DND-41 (cell line): ENCODE measurements at regions not wholly inside any gene's neighbourhood (a gene's known extent, or its start where the extent isn't known, plus 50 kb on each side); places are given as distances from the start of the nearest gene placed in this dataset.

Source experiments
- ATAC-seq: fragments of 200-7000 bp; cut with Tn5 transposase; 3 replicates; pipeline ENCODE4 v1.9.1; 2021; ENCODE audit warnings: low read depth; ENCODE audit not compliant: insufficient read depth
- DNase-seq: peaks from one replicate; pipeline ENCODE4 v3.0.0-alpha.2; 2020
- H2AFZ ChIP-seq: 2 replicates; pipeline ENCODE4 v1.6.0; 2012; ENCODE audit warnings: low read depth, low read length
- H3K27ac ChIP-seq: 2 replicates; pipeline ENCODE4 v1.5.1; 2012; ENCODE audit warnings: low read length, inconsistent platforms
- H3K27me3 ChIP-seq: fragments of 200-600 bp; sonication (generic); 2 replicates; pipeline ENCODE4 v1.6.0; 2012; ENCODE audit warnings: low read length, mild to moderate bottlenecking, inconsistent platforms; ENCODE audit not compliant: insufficient read depth, poor library complexity
- H3K36me3 ChIP-seq: 2 replicates; pipeline ENCODE4 v1.5.1; 2012; ENCODE audit warnings: low read length, inconsistent platforms; ENCODE audit not compliant: insufficient read depth
- H3K4me1 ChIP-seq: 2 replicates; pipeline ENCODE4 v1.5.1; 2012; ENCODE audit warnings: mild to moderate bottlenecking, low read length; ENCODE audit not compliant: insufficient read depth
- H3K4me2 ChIP-seq: 2 replicates; pipeline ENCODE4 v1.6.0; 2012; ENCODE audit warnings: mild to moderate bottlenecking, moderate library complexity, low read length, inconsistent platforms; ENCODE audit not compliant: insufficient read depth
- H3K4me3 ChIP-seq, 2 experiments: fragments of 200-600 bp in 1 of 2; shearing (Covaris generic) in 1 of 2; 2 replicates each; pipeline ENCODE4 v1.5.1; 2012 to 2016; ENCODE audit warnings: inconsistent platforms in 2 of 2, low read length in 2 of 2, mild to moderate bottlenecking in 2 of 2, low read depth in 1 of 2, moderate library complexity in 1 of 2
- H3K79me2 ChIP-seq: 2 replicates; pipeline ENCODE4 v1.6.0; 2012; ENCODE audit warnings: low read length, inconsistent platforms; ENCODE audit not compliant: insufficient read depth
- H3K9ac ChIP-seq: 2 replicates; pipeline ENCODE4 v1.6.0; 2012; ENCODE audit warnings: low read depth, mild to moderate bottlenecking, inconsistent platforms, low read length, moderate library complexity
- H3K9me3 ChIP-seq: 2 replicates; pipeline ENCODE4 v1.5.1; 2012; ENCODE audit warnings: low read length, moderate library complexity, mild to moderate bottlenecking, inconsistent platforms; ENCODE audit not compliant: insufficient read depth, severe bottlenecking
- H4K20me1 ChIP-seq: 2 replicates; pipeline ENCODE4 v1.6.0; 2012; ENCODE audit warnings: low read length; ENCODE audit not compliant: insufficient read depth
- EZH2 ChIP-seq: IDR thresholded peaks from 3 replicates; pipeline ENCODE4 v1.6.1; 2012; ENCODE audit warnings: borderline replicate concordance, low read depth, mild to moderate bottlenecking, moderate library complexity, low read length, inconsistent platforms; ENCODE audit not compliant: severe bottlenecking
- TF ChIP-seq, protein P1 (sequence below): IDR thresholded peaks from 2 replicates; pipeline ENCODE4 v1.5.1; 2012; ENCODE audit warnings: borderline replicate concordance, low read length, moderate library complexity, mild to moderate bottlenecking; ENCODE audit not compliant: poor library complexity, severe bottlenecking; ENCODE audit errors: extremely low read depth

DNA sequence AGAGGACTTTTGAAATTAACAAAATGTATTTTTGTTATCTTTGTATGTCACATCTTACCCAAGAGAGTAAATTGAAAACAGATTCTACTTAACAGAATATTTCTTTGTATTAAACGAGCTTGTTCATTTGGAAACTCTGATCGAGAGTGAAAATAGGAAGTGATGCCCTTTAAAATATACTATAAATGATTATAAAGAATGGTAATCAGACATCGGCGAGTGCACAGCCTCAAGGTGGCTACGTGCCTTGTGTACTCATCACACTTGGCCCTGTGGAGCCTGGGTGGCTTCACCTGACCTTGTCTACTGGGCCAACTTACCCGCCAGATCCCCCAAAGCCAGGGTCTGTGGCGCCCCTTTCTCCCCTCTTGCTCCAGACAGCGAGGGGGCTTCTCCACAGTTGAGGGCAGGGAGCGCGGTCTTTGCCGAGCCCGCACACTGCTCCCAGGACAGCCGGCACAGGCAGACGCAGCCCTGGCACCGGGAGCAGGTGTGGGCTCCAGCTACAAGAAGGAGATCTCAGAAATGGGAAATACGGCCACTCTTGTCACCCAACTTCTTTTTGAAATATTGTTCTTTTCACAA, 243.2 kb downstream of the CEMIP2 start:
- DNase-seq (no peak), ATAC-seq (no peak)
- H3K27ac ChIP-seq = no peak overlapping the region
- H3K4me1 ChIP-seq = no peaks in the 10 kb centered on the region
- H3K27me3 ChIP-seq = no peaks in the 10 kb centered on the region
- H3K79me2 ChIP-seq = no peaks in the 10 kb centered on the region
- H3K4me3 ChIP-seq = no peak overlapping the region
- no peaks in the 10 kb centered on the region for H4K20me1 ChIP-seq
- no peak for TF ChIP-seq EZH2
- TF ChIP-seq, protein P1, sequence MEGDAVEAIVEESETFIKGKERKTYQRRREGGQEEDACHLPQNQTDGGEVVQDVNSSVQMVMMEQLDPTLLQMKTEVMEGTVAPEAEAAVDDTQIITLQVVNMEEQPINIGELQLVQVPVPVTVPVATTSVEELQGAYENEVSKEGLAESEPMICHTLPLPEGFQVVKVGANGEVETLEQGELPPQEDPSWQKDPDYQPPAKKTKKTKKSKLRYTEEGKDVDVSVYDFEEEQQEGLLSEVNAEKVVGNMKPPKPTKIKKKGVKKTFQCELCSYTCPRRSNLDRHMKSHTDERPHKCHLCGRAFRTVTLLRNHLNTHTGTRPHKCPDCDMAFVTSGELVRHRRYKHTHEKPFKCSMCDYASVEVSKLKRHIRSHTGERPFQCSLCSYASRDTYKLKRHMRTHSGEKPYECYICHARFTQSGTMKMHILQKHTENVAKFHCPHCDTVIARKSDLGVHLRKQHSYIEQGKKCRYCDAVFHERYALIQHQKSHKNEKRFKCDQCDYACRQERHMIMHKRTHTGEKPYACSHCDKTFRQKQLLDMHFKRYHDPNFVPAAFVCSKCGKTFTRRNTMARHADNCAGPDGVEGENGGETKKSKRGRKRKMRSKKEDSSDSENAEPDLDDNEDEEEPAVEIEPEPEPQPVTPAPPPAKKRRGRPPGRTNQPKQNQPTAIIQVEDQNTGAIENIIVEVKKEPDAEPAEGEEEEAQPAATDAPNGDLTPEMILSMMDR = no peak
- H2AFZ ChIP-seq = no peak overlapping the region
- H3K9ac ChIP-seq = no peak overlapping the region
- H3K4me2 ChIP-seq = no peak overlapping the region
- no peaks in the 10 kb centered on the region for H3K9me3 ChIP-seq
- no peaks in the 10 kb centered on the region for H3K36me3 ChIP-seq

DNA sequence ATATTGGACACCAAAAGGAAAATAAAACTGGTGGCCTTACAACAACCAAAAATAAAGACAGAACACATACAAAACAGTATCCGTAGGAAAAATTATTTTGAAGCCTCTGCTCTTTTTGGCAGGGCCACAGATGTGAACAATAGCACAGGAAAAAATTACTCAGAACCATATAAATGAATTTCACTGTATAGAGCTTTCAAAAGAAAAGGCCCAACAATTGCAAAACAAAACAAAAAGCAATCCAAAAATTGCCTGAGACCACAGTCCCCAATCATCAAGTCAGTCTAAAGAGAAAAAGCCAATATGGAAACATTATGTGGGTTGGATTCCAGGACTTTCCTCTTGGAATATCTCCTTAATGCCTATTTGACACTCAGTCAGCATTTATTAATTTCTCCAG, 243.8 kb downstream of the CEMIP2 start:
- ATAC-seq (no peak), DNase-seq (no peak)
- no peak for TF ChIP-seq EZH2
- TF ChIP-seq, protein P1 = no peak
- H3K36me3 ChIP-seq = no peaks in the 10 kb centered on the region
- no peak overlapping the region for H3K4me3 ChIP-seq
- H3K9ac ChIP-seq = no peak overlapping the region
- no peaks in the 10 kb centered on the region for H3K79me2 ChIP-seq
- no peaks in the 10 kb centered on the region for H3K4me1 ChIP-seq
- H3K27me3 ChIP-seq = peaks cover under 1% of the 10 kb centered on the region
- H2AFZ ChIP-seq = no peak overlapping the region
- no peaks in the 10 kb centered on the region for H4K20me1 ChIP-seq
- H3K9me3 ChIP-seq = no peaks in the 10 kb centered on the region
- H3K4me2 ChIP-seq = no peak overlapping the region
- no peak overlapping the region for H3K27ac ChIP-seq

DNA sequence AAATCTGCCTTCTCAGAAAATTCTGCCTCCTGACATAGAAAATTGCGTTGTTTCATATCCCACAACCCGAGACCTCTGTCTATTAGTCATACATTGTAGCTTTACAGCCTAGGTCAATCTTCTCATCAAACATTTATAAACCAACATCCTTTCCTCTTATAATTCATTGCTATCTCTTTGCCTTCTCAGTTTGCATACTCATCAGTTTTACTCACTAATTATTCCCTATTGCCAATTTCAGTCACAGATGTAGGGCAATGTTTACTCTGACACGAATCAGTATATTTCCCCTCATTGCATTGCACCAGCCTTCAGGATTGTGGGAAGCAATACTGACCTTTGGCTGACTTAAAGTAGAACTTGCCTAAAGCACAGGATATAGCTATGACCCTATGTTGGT, 247.2 kb downstream of the CEMIP2 start:
- no peaks in the 10 kb centered on the region for H4K20me1 ChIP-seq
- no peaks in the 10 kb centered on the region for H3K4me1 ChIP-seq
- no peak overlapping the region for H3K4me3 ChIP-seq
- H2AFZ ChIP-seq = no peak overlapping the region
- H3K79me2 ChIP-seq = no peaks in the 10 kb centered on the region
- no peak overlapping the region for H3K27ac ChIP-seq
- no peak overlapping the region for H3K9ac ChIP-seq
- ATAC-seq = no peak
- DNase-seq = no peak
- H3K27me3 ChIP-seq = peaks cover 6% of the 10 kb centered on the region
- no peak overlapping the region for H3K4me2 ChIP-seq
- H3K36me3 ChIP-seq = no peaks in the 10 kb centered on the region
- TF ChIP-seq, protein P1 = no peak
- TF ChIP-seq EZH2 = no peak
- no peaks in the 10 kb centered on the region for H3K9me3 ChIP-seq

DNA sequence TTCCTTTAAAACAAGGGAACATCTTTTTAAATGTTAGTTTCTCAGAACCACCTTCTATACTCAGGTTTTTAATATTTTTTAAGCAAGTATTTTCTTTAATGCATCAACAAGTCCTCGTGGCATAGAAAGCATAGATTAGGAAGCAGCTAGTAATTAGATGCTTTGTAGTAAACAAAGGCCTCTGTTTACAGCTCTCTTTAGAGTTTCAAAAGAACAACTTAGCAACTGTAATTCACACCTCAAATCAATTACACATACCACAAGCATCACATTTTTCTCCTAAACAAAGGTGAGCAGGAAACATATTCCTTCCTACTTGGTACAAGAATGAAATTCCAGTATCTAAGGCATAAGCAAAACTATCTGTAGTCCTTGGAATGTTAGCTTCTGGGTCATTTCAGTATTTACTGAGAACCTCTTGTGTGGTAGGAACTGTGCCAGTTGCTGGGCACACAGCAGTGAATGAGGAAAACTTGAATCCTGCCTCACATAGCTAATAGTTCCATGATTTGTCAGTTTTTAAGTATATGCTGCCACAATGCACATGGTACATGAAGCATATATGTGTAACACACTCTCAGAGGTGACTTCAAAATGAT, 249.1 kb downstream of the CEMIP2 start:
- DNase-seq (no peak), ATAC-seq (no peak)
- Histone ChIP-seq H3K27me3 (peaks cover 6% of the 10 kb centered on the region), H2AFZ (no peak overlapping the region), H3K27ac (no peak overlapping the region), H3K4me2 (no peak overlapping the region), H3K9me3 (no peaks in the 10 kb centered on the region), H3K79me2 (no peaks in the 10 kb centered on the region), H3K4me3 (no peak overlapping the region), H3K36me3 (no peaks in the 10 kb centered on the region), H3K4me1 (no peaks in the 10 kb centered on the region), H4K20me1 (no peaks in the 10 kb centered on the region), H3K9ac (no peak overlapping the region)
- TF ChIP-seq, protein P1 = no peak
- TF ChIP-seq EZH2 = no peak
